Suprapubic skin (tissue), 3 donors: ENCODE measurements at regions not wholly inside any gene's neighbourhood (a gene's known extent, or its start where the extent isn't known, plus 50 kb on each side); places are given as distances from the start of the nearest gene placed in this dataset.

ENCODE experiments used
- CTCF ChIP-seq, 2 donors: fragments of 200-600 bp in 1 of 2; fragments of 450-650 bp in 1 of 2; sonication (generic) in 1 of 2; IDR thresholded peaks; one replicate each; pipeline ENCODE4 v1.5.1; 2016 to 2019; ENCODE audit warnings: antibody characterized with exemption in 2 of 2, mild to moderate bottlenecking in 1 of 2, moderate library complexity in 1 of 2
- POLR2A ChIP-seq, 2 donors: fragments of 450-650 bp; IDR thresholded peaks; one replicate each; pipeline ENCODE4 v1.6.1; 2017; ENCODE audit warnings: antibody characterized with exemption in 2 of 2, mild to moderate bottlenecking in 2 of 2, moderate library complexity in 2 of 2

- TF ChIP-seq CTCF (IDR thresholded peaks at IDR 0.05) (no peak), POLR2A (IDR thresholded peaks at IDR 0.05) (no peak)
Observed at GRCh38 chr6:14274016-14274415, 156.4 kb downstream of the CD83 start.
